ENCODE measurements at regions not wholly inside any gene's neighbourhood (a gene's known extent, or its start where the extent isn't known, plus 50 kb on each side); places are given as distances from the start of the nearest gene placed in this dataset.

GRCh38 chr3:110750201-110750600, 321.4 kb upstream of the NECTIN3 start:
- H3K27ac ChIP-seq: no peak overlapping the region
- H3K36me3 ChIP-seq: no peaks in the 10 kb centered on the region
- no peak for DNase-seq
- no peaks in the 10 kb centered on the region for H3K9me3 ChIP-seq
- no peak overlapping the region for H3K4me3 ChIP-seq (replicated peaks in 1 of 3)
- no peaks in the 10 kb centered on the region for H3K4me1 ChIP-seq
- intact Hi-C loops (cut with DNase I): no loop called here
- no peaks in the 10 kb centered on the region for H3K27me3 ChIP-seq
- TF ChIP-seq POLR2A (IDR thresholded peaks at IDR 0.05) (no peak), CTCF (IDR thresholded peaks at IDR 0.05) (no peak)

GRCh38 chr3:110752307-110752706, 319.3 kb upstream of the NECTIN3 start:
- DNase-seq: no peak
- intact Hi-C loops (cut with DNase I): no loop called here
- no peak for TF ChIP-seq CTCF (IDR thresholded peaks at IDR 0.05)
- no peak for TF ChIP-seq POLR2A (IDR thresholded peaks at IDR 0.05)
- Histone ChIP-seq H3K9me3 (no peaks in the 10 kb centered on the region), H3K4me3 (replicated peaks in 1 of 3) (no peak overlapping the region), H3K36me3 (no peaks in the 10 kb centered on the region), H3K4me1 (no peaks in the 10 kb centered on the region), H3K27me3 (no peaks in the 10 kb centered on the region), H3K27ac (no peak overlapping the region)
- 91% methylated on average over 3 of the region's 3 CpGs for WGBS, 2 donors

- H3K9me3 ChIP-seq: no peaks in the 10 kb centered on the region
- no peak overlapping the region for H3K4me3 ChIP-seq (replicated peaks in 1 of 3)
- no peak for DNase-seq
- no peak overlapping the region for H3K27ac ChIP-seq
- no peak for TF ChIP-seq CTCF (IDR thresholded peaks at IDR 0.05)
- TF ChIP-seq POLR2A (IDR thresholded peaks at IDR 0.05): no peak
- WGBS, 2 donors: 93% methylated on average over 1 of the region's 1 CpG
- no peaks in the 10 kb centered on the region for H3K4me1 ChIP-seq
- H3K36me3 ChIP-seq: no peaks in the 10 kb centered on the region
- intact Hi-C loops (cut with DNase I): no loop called here
- no peaks in the 10 kb centered on the region for H3K27me3 ChIP-seq
Measured at GRCh38 chr3:110753516-110753915, 318.1 kb upstream of the NECTIN3 start.

- Histone ChIP-seq H3K9me3 (no peaks in the 10 kb centered on the region), H3K27me3 (no peaks in the 10 kb centered on the region), H3K4me3 (replicated peaks in 1 of 3) (no peak overlapping the region), H3K27ac (no peak overlapping the region), H3K4me1 (no peaks in the 10 kb centered on the region), H3K36me3 (no peaks in the 10 kb centered on the region)
- no peak for TF ChIP-seq POLR2A (IDR thresholded peaks at IDR 0.05)
- TF ChIP-seq CTCF (IDR thresholded peaks at IDR 0.05): no peak
- no peak for DNase-seq
- intact Hi-C loops (cut with DNase I): no loop called here
- whole genome bisulfite sequencing, 2 donors: 57 to 75% methylated on average over 2 to 3 of the region's 3 CpGs
Measured at GRCh38 chr3:110754212-110754916, 317.3 kb upstream of the NECTIN3 start.

- DNase-seq: no peak
- Histone ChIP-seq H3K27me3 (no peaks in the 10 kb centered on the region), H3K27ac (no peak overlapping the region), H3K9me3 (no peaks in the 10 kb centered on the region), H3K4me1 (no peaks in the 10 kb centered on the region), H3K36me3 (no peaks in the 10 kb centered on the region), H3K4me3 (replicated peaks in 1 of 3) (no peak overlapping the region)
- WGBS, 2 donors: 83% methylated on average over 7 of the region's 7 CpGs
- intact Hi-C loops (cut with DNase I): no loop called here
- no peak for TF ChIP-seq POLR2A (IDR thresholded peaks at IDR 0.05)
- TF ChIP-seq CTCF (IDR thresholded peaks at IDR 0.05): no peak
Measured at GRCh38 chr3:110755345-110755744, 316.3 kb upstream of the NECTIN3 start.
